Right lobe of liver (tissue), 6 donors: ENCODE measurements at regions not wholly inside any gene's neighbourhood (a gene's known extent, or its start where the extent isn't known, plus 50 kb on each side); places are given as distances from the start of the nearest gene placed in this dataset.

Experiments used
- ATAC-seq, 4 donors: fragments of 200-7000 bp; cut with Tn5 transposase; one replicate each; pipeline ENCODE4 v1.9.1; 2020; ENCODE audit warnings: mild to moderate bottlenecking in 4 of 4, moderate library complexity in 4 of 4
- DNase-seq, 3 donors: peaks; one replicate each; pipeline ENCODE4 v3.0.0-alpha.2; 2020
- H3K27ac ChIP-seq, 3 donors: fragments of 200-600 bp; one replicate each; pipeline ENCODE4 v1.8.0; 2022
- H3K27me3 ChIP-seq, 2 donors: fragments of 200-600 bp; one replicate each; pipeline ENCODE4 v1.8.0; 2022
- H3K36me3 ChIP-seq, 4 donors: fragments of 200-600 bp; sonication (generic) in 1 of 4; one replicate each; pipeline versions ENCODE4 v1.5.1 to v1.8.0; 2017 to 2022; ENCODE audit warnings: control low read depth in 1 of 4
- H3K4me1 ChIP-seq, 4 donors: fragments of 200-600 bp; sonication (generic) in 1 of 4; one replicate each; pipeline versions ENCODE4 v1.5.1 to v1.8.0; 2017 to 2022; ENCODE audit warnings: control low read depth in 1 of 4
- H3K4me3 ChIP-seq, 3 donors: fragments of 200-600 bp; one replicate each; pipeline ENCODE4 v1.8.0; 2022
- H3K9me3 ChIP-seq, 4 donors: fragments of 200-600 bp; sonication (generic) in 1 of 4; one replicate each; pipeline versions ENCODE4 v1.5.1 to v1.8.0; 2017 to 2022; ENCODE audit warnings: control low read depth in 1 of 4
- POLR2A ChIP-seq: fragments of 450-650 bp; IDR thresholded peaks from one replicate; pipeline ENCODE4 v1.6.1; 2017; ENCODE audit warnings: antibody characterized with exemption, mild to moderate bottlenecking
- WGBS: methylation state at CpG from one replicate; pipeline ENCODE4 v1.1.6; 2018; ENCODE audit warnings: low coverage, low lambda C conversion rate; ENCODE audit not compliant: insufficient coverage; ENCODE audit errors: missing lambda C conversion rate; 5-methylcytosine and 5-hydroxymethylcytosine counted together
- intact Hi-C, 2 donors: fragments of 100-400 bp; cut with DNase I; formaldehyde crosslinking; loops; one replicate each; pipeline versions ENCODE4 v1.11.2 to v1.14.1; 2022
- TF ChIP-seq, protein P1 (sequence below), 4 donors: fragments of 200-600 bp in 3 of 4; fragments of 450-650 bp in 1 of 4; IDR thresholded peaks; one replicate each; pipeline versions ENCODE4 v1.5.1 to v1.8.0; 2016 to 2022; ENCODE audit warnings: antibody characterized with exemption in 4 of 4, mild to moderate bottlenecking in 2 of 4
- donor health status: DM: no; HTN: yes; CAD: no.
- donor health status: DM: no; HTN: no; CAD: no.
- donor health status: DM: no; HTN: no; CAD: no.
- donor health status: DM: no; HTN: yes; CAD: no.
- donor health status: DM: no; HTN: yes; CAD: no.

DNA sequence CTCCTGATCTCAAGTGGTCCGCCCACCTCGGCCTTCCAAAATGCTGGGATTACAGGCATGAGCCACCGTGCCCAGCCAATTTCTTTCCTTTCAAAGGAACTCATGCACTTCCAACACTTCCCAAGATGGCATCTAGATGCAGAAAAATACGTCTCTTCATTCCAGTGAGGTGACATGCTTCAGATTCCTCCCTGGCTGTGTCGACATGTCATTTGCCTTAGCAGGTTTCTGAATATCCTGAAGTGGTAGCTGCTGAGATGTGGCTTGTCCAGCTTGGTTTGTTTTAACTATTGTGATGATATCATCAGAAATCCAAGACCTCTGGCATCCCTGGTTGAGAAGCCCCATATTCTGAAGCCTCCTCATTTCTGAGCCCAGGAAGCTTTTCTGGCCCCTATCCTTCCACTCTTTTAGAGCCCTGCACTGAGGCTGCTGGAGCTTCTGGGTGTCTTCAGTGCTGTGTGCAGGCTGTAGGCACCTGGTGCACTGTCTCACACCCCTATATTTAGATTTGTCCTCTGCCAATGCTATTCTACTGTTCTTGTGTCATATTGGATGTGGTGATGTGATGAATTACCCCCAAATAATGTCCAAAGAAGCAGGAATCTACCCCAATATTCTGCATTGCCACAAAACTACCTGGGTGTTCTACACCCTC is 73.3 kb upstream of the E2F3 start:
- Histone ChIP-seq H3K4me1 (no peaks in the 10 kb centered on the region), H3K9me3 (no peaks in the 10 kb centered on the region), H3K27ac (no peak overlapping the region), H3K27me3 (no peaks in the 10 kb centered on the region), H3K4me3 (no peak overlapping the region), H3K36me3 (no peaks in the 10 kb centered on the region)
- WGBS = 70% methylated on average over 4 of the region's 5 CpGs
- no peak for TF ChIP-seq POLR2A
- TF ChIP-seq, protein P1, sequence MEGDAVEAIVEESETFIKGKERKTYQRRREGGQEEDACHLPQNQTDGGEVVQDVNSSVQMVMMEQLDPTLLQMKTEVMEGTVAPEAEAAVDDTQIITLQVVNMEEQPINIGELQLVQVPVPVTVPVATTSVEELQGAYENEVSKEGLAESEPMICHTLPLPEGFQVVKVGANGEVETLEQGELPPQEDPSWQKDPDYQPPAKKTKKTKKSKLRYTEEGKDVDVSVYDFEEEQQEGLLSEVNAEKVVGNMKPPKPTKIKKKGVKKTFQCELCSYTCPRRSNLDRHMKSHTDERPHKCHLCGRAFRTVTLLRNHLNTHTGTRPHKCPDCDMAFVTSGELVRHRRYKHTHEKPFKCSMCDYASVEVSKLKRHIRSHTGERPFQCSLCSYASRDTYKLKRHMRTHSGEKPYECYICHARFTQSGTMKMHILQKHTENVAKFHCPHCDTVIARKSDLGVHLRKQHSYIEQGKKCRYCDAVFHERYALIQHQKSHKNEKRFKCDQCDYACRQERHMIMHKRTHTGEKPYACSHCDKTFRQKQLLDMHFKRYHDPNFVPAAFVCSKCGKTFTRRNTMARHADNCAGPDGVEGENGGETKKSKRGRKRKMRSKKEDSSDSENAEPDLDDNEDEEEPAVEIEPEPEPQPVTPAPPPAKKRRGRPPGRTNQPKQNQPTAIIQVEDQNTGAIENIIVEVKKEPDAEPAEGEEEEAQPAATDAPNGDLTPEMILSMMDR (IDR thresholded peaks at IDR 0.05) = no peak
- intact Hi-C loops = no loop called here
- DNase-seq (no peak), ATAC-seq (no peak)

DNA sequence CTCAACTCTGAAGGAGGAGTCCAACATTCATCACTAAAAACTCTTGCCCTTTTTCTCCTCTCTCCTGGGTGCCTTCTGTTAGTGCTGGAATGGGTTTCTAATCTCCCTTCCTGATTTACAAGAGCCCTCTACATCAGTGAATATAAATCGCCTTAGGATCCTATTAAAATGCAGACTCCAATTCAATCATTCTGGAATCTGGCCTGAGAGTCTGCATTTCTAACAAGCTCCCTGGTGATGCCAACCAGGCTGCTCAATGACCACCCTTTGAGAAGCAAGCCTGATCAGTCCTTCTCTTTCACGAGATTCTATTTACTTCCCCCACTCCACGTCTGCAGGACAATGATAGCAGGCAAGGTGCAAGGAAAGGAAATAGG is 72.8 kb upstream of the E2F3 start:
- 41% methylated on average over 3 of the region's 3 CpGs for WGBS
- TF ChIP-seq, protein P1 (IDR thresholded peaks at IDR 0.05) = no peak
- TF ChIP-seq POLR2A = no peak
- intact Hi-C loops = no loop called here

DNA sequence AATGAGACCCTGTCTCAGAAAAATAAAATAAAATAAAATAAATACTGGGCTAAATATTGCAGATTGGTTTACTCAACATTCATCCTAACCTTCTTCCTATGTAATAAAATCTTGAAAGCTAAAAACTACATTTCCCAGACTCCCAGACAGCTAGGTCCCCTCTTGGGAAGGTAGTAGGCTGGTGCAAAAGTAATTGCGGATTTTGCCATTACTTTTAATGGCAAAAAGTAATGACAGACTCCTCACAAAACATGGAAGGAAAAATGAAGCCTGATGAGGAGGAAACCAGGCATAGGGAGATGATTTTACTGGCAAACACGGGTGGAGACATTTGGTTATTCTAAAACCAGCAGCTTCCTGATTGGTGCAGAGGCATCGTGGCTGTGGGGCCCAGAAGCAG is 70.6 kb upstream of the E2F3 start:
- ATAC-seq (no peak), DNase-seq (no peak)
- Histone ChIP-seq H3K4me3 (no peak overlapping the region), H3K36me3 (no peaks in the 10 kb centered on the region), H3K9me3 (no peaks in the 10 kb centered on the region), H3K4me1 (no peaks in the 10 kb centered on the region), H3K27me3 (no peaks in the 10 kb centered on the region), H3K27ac (no peak overlapping the region)
- 30% methylated on average over 3 of the region's 3 CpGs for WGBS
- TF ChIP-seq, protein P1 (IDR thresholded peaks at IDR 0.05) = no peak
- no peak for TF ChIP-seq POLR2A
- intact Hi-C loops = no loop called here

More for the DNA sequence above, 72.8 kb upstream of the E2F3 start:
- ATAC-seq (no peak), DNase-seq (no peak)
- Histone ChIP-seq H3K27me3 (no peaks in the 10 kb centered on the region), H3K36me3 (no peaks in the 10 kb centered on the region), H3K4me3 (no peak overlapping the region), H3K27ac (no peak overlapping the region), H3K9me3 (no peaks in the 10 kb centered on the region), H3K4me1 (no peaks in the 10 kb centered on the region)

DNA sequence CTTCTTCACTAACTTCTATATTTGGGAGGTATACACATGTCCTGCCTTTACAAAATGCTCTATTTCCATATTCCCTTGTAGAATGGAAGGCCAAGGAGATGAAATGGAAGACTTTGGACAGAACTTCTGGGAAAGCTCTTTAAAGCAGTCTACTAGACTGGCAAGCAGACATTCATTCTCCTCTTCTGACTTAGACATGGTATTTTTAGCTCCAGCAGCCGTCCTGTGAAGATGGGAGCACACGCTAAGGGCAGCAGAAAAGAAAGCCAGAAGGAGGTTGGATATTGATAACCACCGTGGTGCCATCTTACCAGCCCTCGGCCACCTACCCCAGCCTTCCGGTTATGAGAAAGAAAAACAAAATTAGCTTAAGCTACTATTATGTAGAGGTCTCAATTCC is 70.1 kb upstream of the E2F3 start:
- Histone ChIP-seq H3K9me3 (no peaks in the 10 kb centered on the region), H3K4me3 (no peak overlapping the region), H3K4me1 (no peaks in the 10 kb centered on the region), H3K27me3 (no peaks in the 10 kb centered on the region), H3K27ac (no peak overlapping the region), H3K36me3 (no peaks in the 10 kb centered on the region)
- ATAC-seq (no peak), DNase-seq (no peak)
- TF ChIP-seq POLR2A = no peak
- TF ChIP-seq, protein P1 (IDR thresholded peaks at IDR 0.05) = no peak
- intact Hi-C loops = no loop called here
- 65% methylated on average over 5 of the region's 5 CpGs for WGBS
